HCT116 (cell line): ENCODE measurements at regions not wholly inside any gene's neighbourhood (a gene's known extent, or its start where the extent isn't known, plus 50 kb on each side); places are given as distances from the start of the nearest gene placed in this dataset.

ENCODE experiments used
- CBX3 ChIP-seq: IDR thresholded peaks from 2 replicates; pipeline ENCODE4 v1.6.1; 2012; ENCODE audit warnings: low read depth
- CEBPB ChIP-seq: IDR thresholded peaks from 2 replicates; pipeline ENCODE4 v1.6.1; 2012; ENCODE audit warnings: low read depth
- CTCF ChIP-seq, 3 experiments: fragments of 200-600 bp in 1 of 3; sonication (generic) in 1 of 3; IDR thresholded peaks in 2 of 3; conservative IDR thresholded peaks in 1 of 3; 2 replicates each; pipeline ENCODE4 v1.5.1; 2012 to 2017; ENCODE audit warnings: low read depth in 2 of 3, low read length in 2 of 3, antibody characterized with exemption in 1 of 3, borderline replicate concordance in 1 of 3, control low read depth in 1 of 3, mild to moderate bottlenecking in 1 of 3, mixed read lengths in 1 of 3, mixed run types in 1 of 3, moderate library complexity in 1 of 3; ENCODE audit not compliant: insufficient read depth in 1 of 3
- EGR1 ChIP-seq: IDR thresholded peaks from 2 replicates; pipeline ENCODE4 v1.6.1; 2012; ENCODE audit warnings: low read depth
- EZH2 ChIP-seq: fragments of 200-600 bp; sonication (generic); IDR thresholded peaks from 2 replicates; pipeline ENCODE4 v1.6.1; 2017; ENCODE audit warnings: antibody characterized with exemption, mixed run types
- POLR2A ChIP-seq: IDR thresholded peaks from 2 replicates; pipeline ENCODE4 v1.7.0; 2011; ENCODE audit warnings: borderline replicate concordance; ENCODE audit not compliant: insufficient read depth, insufficient read length; ENCODE audit errors: extremely low read depth
- POLR2AphosphoS5 ChIP-seq: IDR thresholded peaks from 2 replicates; pipeline ENCODE4 v1.6.1; 2011; ENCODE audit warnings: mild to moderate bottlenecking, low read depth, low read length, moderate library complexity
- RAD21 ChIP-seq: IDR thresholded peaks from 2 replicates; pipeline ENCODE4 v1.6.1; 2012; ENCODE audit warnings: low read depth, mild to moderate bottlenecking
- SP1 ChIP-seq: IDR thresholded peaks from 2 replicates; pipeline ENCODE4 v1.6.1; 2012; ENCODE audit warnings: low read depth
- YY1 ChIP-seq: IDR thresholded peaks from 2 replicates; pipeline ENCODE4 v1.6.1; 2011; ENCODE audit warnings: low read length, low read depth, moderate library complexity, mild to moderate bottlenecking; ENCODE audit not compliant: insufficient replicate concordance; ENCODE audit errors: extremely low read depth
- ZFX ChIP-seq: fragments of 450-650 bp; IDR thresholded peaks from 2 replicates; pipeline ENCODE4 v1.6.1; 2017

- TF ChIP-seq CTCF (IDR thresholded peaks at IDR 0.05 in 2 of 3, conservative IDR thresholded peaks at IDR 0.05 in 1 of 3; ENCODE audit: borderline replicate concordance in 1 of 3, insufficient read depth in 1 of 3, low read depth in 2 of 3, low read length in 2 of 3) (no peak), CEBPB (no peak), SP1 (no peak), POLR2AphosphoS5 (no peak), EGR1 (no peak), POLR2A (no peak), YY1 (no peak), ZFX (no peak), CBX3 (no peak), RAD21 (no peak), EZH2 (no peak)
Observed at GRCh38 chr6:26175033-26175427, 87.8 kb downstream of the HFE start.
